ENCODE measurements at regions not wholly inside any gene's neighbourhood (a gene's known extent, or its start where the extent isn't known, plus 50 kb on each side); places are given as distances from the start of the nearest gene placed in this dataset.

- no peak for DNase-seq
- Histone ChIP-seq H3K36me3 (replicated peaks) (no peaks in the 10 kb centered on the region), H3K27ac (no peak overlapping the region), H3K4me3 (ENCODE audit: low read depth, low read length) (no peak overlapping the region), H3K27me3 (replicated peaks) (no peaks in the 10 kb centered on the region)
- in situ Hi-C loops (cut with HindIII; ENCODE audit: low pct_ligation_motif_present, low sequenced_read_pairs), result no loop called here
- TF ChIP-seq CTCF (IDR thresholded peaks at IDR 0.05; ENCODE audit: low read depth, low read length, missing control alignments), result no peak
Observed at GRCh38 chr9:88789785-88790184, 201.5 kb upstream of the S1PR3 start.

DNA sequence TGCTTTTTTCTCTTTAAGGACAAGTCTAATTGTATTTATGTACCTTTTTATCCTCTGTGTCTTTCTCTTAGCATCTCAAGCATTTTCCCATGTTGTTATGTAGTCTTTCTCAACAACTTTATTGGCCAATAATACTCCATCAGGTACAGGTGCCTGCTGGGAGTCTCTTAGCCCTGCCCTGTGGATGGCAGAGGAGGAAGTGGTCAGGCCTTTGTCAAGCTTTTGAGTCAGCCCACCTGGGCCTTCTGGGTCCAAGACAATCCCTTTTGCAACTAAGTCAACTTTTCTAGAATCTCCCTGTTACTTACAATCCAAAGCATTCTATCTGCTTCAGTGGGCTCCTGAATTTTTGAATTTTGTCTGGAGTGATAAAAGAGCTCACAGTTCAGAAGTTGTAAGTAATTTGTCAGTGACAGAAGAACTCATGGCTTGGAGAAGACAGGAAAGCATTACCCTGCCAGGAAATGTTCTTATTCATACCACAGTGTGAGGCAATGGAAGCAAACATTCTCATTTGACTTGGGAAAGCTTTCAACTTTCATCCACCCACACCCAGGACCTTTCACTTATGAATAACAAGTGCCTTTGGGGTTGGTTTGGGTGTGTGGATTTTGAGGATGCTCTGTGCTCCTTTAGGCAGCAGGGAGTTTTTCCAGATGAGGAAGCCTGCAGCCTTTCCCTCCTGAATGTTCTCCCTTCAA is 200.0 kb upstream of the S1PR3 start:
- no peak overlapping the region for H3K4me3 ChIP-seq (ENCODE audit: low read depth, low read length)
- H3K27ac ChIP-seq, result peak overlapping the region; percentile 31
- no peaks in the 10 kb centered on the region for H3K36me3 ChIP-seq (replicated peaks)
- in situ Hi-C loops (cut with HindIII; ENCODE audit: low pct_ligation_motif_present, low sequenced_read_pairs), result no loop called here
- no peak for TF ChIP-seq CTCF (IDR thresholded peaks at IDR 0.05; ENCODE audit: low read depth, low read length, missing control alignments)
- H3K27me3 ChIP-seq (replicated peaks), result no peaks in the 10 kb centered on the region
- peak; percentile 68 for DNase-seq

DNA sequence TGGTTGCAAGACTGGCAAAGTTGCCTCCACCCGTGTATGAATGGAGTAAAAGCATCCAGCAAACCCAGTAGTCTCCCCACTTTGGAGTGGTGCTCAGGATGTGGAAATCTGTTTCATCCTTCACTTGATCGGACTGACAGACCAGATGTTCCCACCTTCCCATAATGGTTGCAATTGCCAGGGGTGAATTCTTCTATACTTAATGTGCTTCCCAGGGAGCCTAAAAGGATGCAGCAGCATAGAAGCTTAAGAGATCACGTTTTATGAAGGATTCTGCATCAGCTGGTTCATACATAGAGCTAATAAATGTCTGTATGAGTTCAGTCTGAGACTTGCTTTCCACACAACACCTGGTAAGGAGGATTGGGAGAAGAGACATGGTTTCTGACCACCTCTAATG is 198.8 kb upstream of the S1PR3 start:
- no peak for DNase-seq
- TF ChIP-seq CTCF (IDR thresholded peaks at IDR 0.05; ENCODE audit: low read depth, low read length, missing control alignments), result no peak
- in situ Hi-C loops (cut with HindIII; ENCODE audit: low pct_ligation_motif_present, low sequenced_read_pairs), result no loop called here

GRCh38 chr9:88794100-88794499 is 197.2 kb upstream of the S1PR3 start:
- H3K27me3 ChIP-seq (replicated peaks), result no peaks in the 10 kb centered on the region
- in situ Hi-C loops (cut with HindIII; ENCODE audit: low pct_ligation_motif_present, low sequenced_read_pairs), result no loop called here

More for the DNA sequence above, 198.8 kb upstream of the S1PR3 start:
- no peak overlapping the region for H3K27ac ChIP-seq
- no peak overlapping the region for H3K4me3 ChIP-seq (ENCODE audit: low read depth, low read length)
- H3K27me3 ChIP-seq (replicated peaks), result no peaks in the 10 kb centered on the region
- H3K36me3 ChIP-seq (replicated peaks), result no peaks in the 10 kb centered on the region

GRCh38 chr9:88796947-88797346 is 194.3 kb upstream of the S1PR3 start:
- no peak for TF ChIP-seq CTCF (IDR thresholded peaks at IDR 0.05; ENCODE audit: low read depth, low read length, missing control alignments)
- H3K27ac ChIP-seq, result no peak overlapping the region
- no peaks in the 10 kb centered on the region for H3K36me3 ChIP-seq (replicated peaks)
- no peak for DNase-seq
- no peak overlapping the region for H3K4me3 ChIP-seq (ENCODE audit: low read depth, low read length)
- H3K27me3 ChIP-seq (replicated peaks), result no peaks in the 10 kb centered on the region
- in situ Hi-C loops (cut with HindIII; ENCODE audit: low pct_ligation_motif_present, low sequenced_read_pairs), result no loop called here

More at GRCh38 chr9:88794100-88794499, 197.2 kb upstream of the S1PR3 start:
- Histone ChIP-seq H3K27ac (no peak overlapping the region), H3K36me3 (replicated peaks) (no peaks in the 10 kb centered on the region), H3K4me3 (ENCODE audit: low read depth, low read length) (no peak overlapping the region)
- no peak for TF ChIP-seq CTCF (IDR thresholded peaks at IDR 0.05; ENCODE audit: low read depth, low read length, missing control alignments)
- no peak for DNase-seq

DNA sequence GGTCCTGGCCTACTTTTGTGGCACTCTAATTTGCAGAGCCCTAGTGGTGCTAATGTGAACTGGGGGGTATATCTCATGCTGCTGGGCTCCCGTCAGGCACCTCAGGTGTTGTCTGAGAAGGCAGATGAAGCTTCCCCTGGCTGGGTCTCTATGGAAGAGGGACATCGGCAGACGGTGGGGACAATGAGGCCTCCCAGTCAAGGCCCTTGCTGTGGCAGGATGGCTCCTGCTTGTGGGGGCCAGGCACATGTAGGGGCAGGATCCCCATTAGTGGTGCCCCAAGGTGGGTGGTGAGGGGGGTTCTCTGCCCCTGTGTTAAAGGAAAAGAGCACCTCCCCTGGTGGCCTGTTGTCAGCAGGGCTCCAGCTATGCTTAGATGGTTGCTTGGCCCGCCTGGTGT is 192.8 kb upstream of the S1PR3 start:
- Histone ChIP-seq H3K36me3 (replicated peaks) (no peaks in the 10 kb centered on the region), H3K27ac (no peak overlapping the region), H3K27me3 (replicated peaks) (no peaks in the 10 kb centered on the region), H3K4me3 (ENCODE audit: low read depth, low read length) (no peak overlapping the region)
- no peak for DNase-seq
- TF ChIP-seq CTCF (IDR thresholded peaks at IDR 0.05; ENCODE audit: low read depth, low read length, missing control alignments), result no peak
- in situ Hi-C loops (cut with HindIII; ENCODE audit: low pct_ligation_motif_present, low sequenced_read_pairs), result no loop called here

All from brain microvascular endothelial cell (primary cell).